Left ventricle myocardium inferior (tissue), 1 donor: ENCODE measurements at regions not wholly inside any gene's neighbourhood (a gene's known extent, or its start where the extent isn't known, plus 50 kb on each side); places are given as distances from the start of the nearest gene placed in this dataset.

Source experiments
- DNase-seq: peaks from one replicate; pipeline ENCODE4 v3.0.0-alpha.2; 2020
- H3K27ac ChIP-seq: fragments of 200-600 bp; replicated peaks from 2 replicates; pipeline ENCODE4 v1.8.0; 2021
- H3K27me3 ChIP-seq: fragments of 200-600 bp; 2 replicates; pipeline ENCODE4 v1.8.0; 2021; ENCODE audit warnings: low read depth
- H3K36me3 ChIP-seq: fragments of 200-600 bp; 2 replicates; pipeline ENCODE4 v1.8.0; 2021
- H3K4me1 ChIP-seq: fragments of 200-600 bp; 2 replicates; pipeline ENCODE4 v1.8.0; 2021
- H3K4me3 ChIP-seq: fragments of 200-600 bp; 2 replicates; pipeline ENCODE4 v1.8.0; 2021; ENCODE audit warnings: mild to moderate bottlenecking, moderate library complexity
- H3K9me3 ChIP-seq: fragments of 200-600 bp; replicated peaks from 2 replicates; pipeline ENCODE4 v1.8.0; 2021
- CTCF ChIP-seq: fragments of 200-600 bp; IDR thresholded peaks from 2 replicates; pipeline ENCODE4 v1.8.0; 2021; ENCODE audit warnings: antibody characterized with exemption, mild to moderate bottlenecking, borderline replicate concordance
- intact Hi-C: fragments of 100-400 bp; cut with micrococcal nuclease; formaldehyde crosslinking; loops from one replicate; pipeline ENCODE4 v1.11.0; 2022
- donor health status: DM: no; HTN: yes; CAD: no; lungs with severe emphysema.

- Histone ChIP-seq H3K27me3 (no peaks in the 10 kb centered on the region), H3K9me3 (no peaks in the 10 kb centered on the region), H3K36me3 (no peaks in the 10 kb centered on the region), H3K27ac (no peak overlapping the region), H3K4me1 (no peaks in the 10 kb centered on the region), H3K4me3 (no peak overlapping the region)
- TF ChIP-seq CTCF = no peak
- intact Hi-C loops = no loop called here
- DNase-seq = no peak
Observed at GRCh38 chr16:65494080-65494479, 372.2 kb upstream of the CDH11 start.

GRCh38 chr16:65490286-65490685 is 368.4 kb upstream of the CDH11 start:
- no peak overlapping the region for H3K4me3 ChIP-seq
- intact Hi-C loops = no loop called here
- H3K27me3 ChIP-seq = no peaks in the 10 kb centered on the region
- no peak for TF ChIP-seq CTCF
- no peak overlapping the region for H3K27ac ChIP-seq
- H3K36me3 ChIP-seq = no peaks in the 10 kb centered on the region
- DNase-seq = no peak
- no peaks in the 10 kb centered on the region for H3K9me3 ChIP-seq
- no peaks in the 10 kb centered on the region for H3K4me1 ChIP-seq

- H3K9me3 ChIP-seq = no peaks in the 10 kb centered on the region
- TF ChIP-seq CTCF = no peak
- H3K27me3 ChIP-seq = no peaks in the 10 kb centered on the region
- no peaks in the 10 kb centered on the region for H3K36me3 ChIP-seq
- no peak overlapping the region for H3K4me3 ChIP-seq
- no peaks in the 10 kb centered on the region for H3K4me1 ChIP-seq
- DNase-seq = no peak
- intact Hi-C loops = no loop called here
- H3K27ac ChIP-seq = no peak overlapping the region
Observed at GRCh38 chr16:65489531-65490023, 367.7 kb upstream of the CDH11 start.

- H3K27me3 ChIP-seq = no peaks in the 10 kb centered on the region
- no peak for DNase-seq
- H3K36me3 ChIP-seq = no peaks in the 10 kb centered on the region
- no peaks in the 10 kb centered on the region for H3K9me3 ChIP-seq
- TF ChIP-seq CTCF = no peak
- H3K4me1 ChIP-seq = no peaks in the 10 kb centered on the region
- no peak overlapping the region for H3K4me3 ChIP-seq
- H3K27ac ChIP-seq = no peak overlapping the region
- intact Hi-C loops = no loop called here
Observed at GRCh38 chr16:65487231-65487630, 365.4 kb upstream of the CDH11 start.

- no peak for DNase-seq
- Histone ChIP-seq H3K27me3 (no peaks in the 10 kb centered on the region), H3K9me3 (no peaks in the 10 kb centered on the region), H3K4me3 (no peak overlapping the region), H3K4me1 (no peaks in the 10 kb centered on the region), H3K36me3 (no peaks in the 10 kb centered on the region), H3K27ac (no peak overlapping the region)
- intact Hi-C loops = no loop called here
- TF ChIP-seq CTCF = no peak
Observed at GRCh38 chr16:65481956-65482355, 360.1 kb upstream of the CDH11 start.
